ENCODE measurements at regions not wholly inside any gene's neighbourhood (a gene's known extent, or its start where the extent isn't known, plus 50 kb on each side); places are given as distances from the start of the nearest gene placed in this dataset.
"Not testable (repeated sequence)": the region's sequence is repeated elsewhere in the genome, so short reads cannot be mapped to it uniquely, and the experiment has no call there.

- peak; percentile 52 for DNase-seq
These were observed 812.1 kb upstream of the NOVA1 start for GRCh38 chr14:27409944-27410343.

- no peak for DNase-seq
These were observed 813.1 kb upstream of the NOVA1 start for GRCh38 chr14:27410981-27411380.

GRCh38 chr14:27427796-27428195 is 830.0 kb upstream of the NOVA1 start:
- DNase-seq = peak; percentile 79

GRCh38 chr14:27435923-27436670 is 838.3 kb upstream of the NOVA1 start:
- DNase-seq = no peak

- DNase-seq = no peak
These were observed 886.8 kb upstream of the NOVA1 start for GRCh38 chr14:27484633-27485032.

GRCh38 chr14:27485193-27485592 is 887.4 kb upstream of the NOVA1 start:
- DNase-seq = no peak

- DNase-seq = no peak
These were observed 908.4 kb upstream of the NOVA1 start for GRCh38 chr14:27506272-27506671.

- DNase-seq = peak; percentile 65
These were observed 930.5 kb upstream of the NOVA1 start for GRCh38 chr14:27528328-27528727.

DNA sequence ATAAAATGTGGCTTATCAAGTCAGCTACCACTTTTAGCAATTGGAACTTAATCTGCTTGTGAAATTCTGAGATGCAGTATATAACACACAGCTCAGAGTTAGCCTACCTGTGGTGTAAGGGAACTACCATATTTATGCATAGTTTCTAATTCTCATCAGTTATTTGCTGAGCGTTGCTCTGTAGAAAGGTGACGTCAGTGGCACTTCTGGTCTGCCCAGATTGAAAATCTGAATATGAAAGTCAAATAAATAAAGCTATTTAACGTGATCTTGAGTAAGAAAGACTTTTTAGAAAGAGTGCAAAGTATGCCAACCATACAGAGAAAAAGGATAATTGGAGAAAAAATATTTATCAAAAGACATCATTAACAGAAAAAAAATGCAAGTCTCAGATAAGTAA is 938.9 kb upstream of the NOVA1 start:
- DNase-seq = no peak

DNA sequence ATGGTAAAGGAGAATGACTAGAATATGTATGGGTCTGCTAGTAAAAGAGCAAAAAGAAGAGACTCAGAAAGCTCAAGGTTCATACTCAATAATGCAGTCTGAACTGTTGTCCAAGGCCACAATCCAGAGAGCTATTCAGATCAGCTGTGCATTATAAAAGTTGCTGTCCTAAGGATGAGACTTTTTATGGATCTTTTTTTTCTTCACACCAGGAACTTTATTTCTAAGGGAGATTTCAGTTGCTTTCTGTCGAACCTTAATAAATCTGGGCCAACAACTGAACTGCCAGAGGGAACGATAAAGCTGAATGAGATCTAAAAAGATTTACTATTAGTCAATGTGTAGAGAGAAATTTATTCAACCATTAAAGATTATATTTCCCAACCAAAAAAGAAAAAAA is 948.3 kb upstream of the NOVA1 start:
- no peak for DNase-seq

- DNase-seq = peak; percentile 16
These were observed 956.0 kb upstream of the NOVA1 start for GRCh38 chr14:27553790-27554189.

DNA sequence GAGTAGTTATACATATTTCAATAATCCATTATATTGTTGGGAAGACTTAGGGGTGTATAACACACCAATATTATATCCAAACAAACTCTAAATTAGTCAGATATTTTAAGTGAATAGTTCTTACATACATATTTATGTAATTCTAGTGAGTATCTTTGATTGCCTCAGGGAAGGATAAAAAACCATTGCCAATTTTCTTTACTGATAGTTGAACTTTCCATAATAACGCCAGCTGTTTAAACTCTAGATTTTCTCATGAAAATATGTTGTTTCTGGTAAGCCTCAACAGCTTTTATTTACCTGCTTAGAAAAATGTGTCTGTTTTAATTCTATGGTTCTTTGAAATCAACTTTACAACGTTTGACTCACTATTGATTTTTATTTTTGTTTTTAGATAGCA is 959.6 kb upstream of the NOVA1 start:
- no peak for DNase-seq

GRCh38 chr14:27559848-27560247 is 962.0 kb upstream of the NOVA1 start:
- DNase-seq = no peak

DNA sequence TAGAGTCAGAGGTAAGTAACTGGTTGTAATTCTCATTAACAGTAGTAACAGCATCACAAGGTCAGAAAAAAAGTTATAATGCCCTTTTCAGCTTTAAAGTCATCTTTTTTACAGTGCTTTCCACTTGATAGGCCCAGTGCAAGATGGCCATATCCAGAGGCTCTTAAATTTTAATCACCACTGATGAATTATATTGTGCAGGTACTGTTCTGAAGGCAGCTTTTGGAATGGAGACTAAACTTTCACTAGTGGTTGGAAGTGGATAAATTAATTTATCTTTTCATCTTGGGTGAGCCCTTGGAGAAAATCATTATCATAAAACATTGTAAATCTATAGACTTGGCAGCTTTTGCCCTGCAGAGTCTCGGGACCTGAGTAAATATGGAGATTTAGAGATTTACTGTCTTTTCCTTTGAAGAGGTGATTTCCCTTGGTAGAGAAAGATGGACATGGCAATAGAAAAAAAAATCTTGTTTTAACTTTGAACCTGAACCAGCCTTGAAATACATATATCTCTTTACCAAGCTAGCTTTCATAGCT is 969.1 kb upstream of the NOVA1 start:
- DNase-seq = no peak

DNA sequence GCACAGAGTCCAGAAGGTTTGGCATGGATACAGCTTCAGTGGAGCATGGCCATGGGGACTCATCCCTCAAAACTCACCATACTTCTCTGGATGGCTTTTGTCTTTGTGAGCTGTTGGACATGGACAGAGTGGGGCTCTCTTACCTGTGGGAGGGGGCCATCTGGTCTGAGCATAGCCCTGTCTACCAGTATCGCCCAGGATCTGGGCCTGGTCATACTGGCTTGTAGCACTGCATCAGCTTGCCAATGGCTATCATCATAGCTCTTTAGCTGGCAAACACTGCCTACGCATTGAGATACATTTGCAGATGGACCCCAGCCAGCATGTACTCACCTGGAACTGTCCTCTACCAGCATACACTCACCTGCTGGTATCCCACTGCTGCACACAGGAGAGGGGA is 975.2 kb upstream of the NOVA1 start:
- DNase-seq = no peak

DNA sequence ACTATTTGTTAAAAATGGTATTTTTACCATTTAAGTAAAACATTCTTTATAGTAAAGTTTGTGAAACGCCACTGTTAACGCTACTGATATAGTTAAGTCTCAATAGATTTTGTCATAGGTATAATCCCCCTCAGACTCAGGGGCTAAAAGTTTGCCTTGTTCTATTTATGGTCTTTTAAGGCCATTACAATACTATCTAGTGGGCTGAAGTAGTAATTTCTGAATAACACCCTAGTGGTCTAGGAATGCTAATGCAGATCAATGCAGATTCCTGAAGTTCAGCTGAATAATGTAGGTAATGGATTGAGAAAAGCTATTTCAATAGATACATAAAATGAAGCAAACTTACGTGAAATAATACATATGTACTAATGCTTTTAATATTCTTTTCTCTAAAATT is 989.3 kb upstream of the NOVA1 start:
- DNase-seq = no peak

DNA sequence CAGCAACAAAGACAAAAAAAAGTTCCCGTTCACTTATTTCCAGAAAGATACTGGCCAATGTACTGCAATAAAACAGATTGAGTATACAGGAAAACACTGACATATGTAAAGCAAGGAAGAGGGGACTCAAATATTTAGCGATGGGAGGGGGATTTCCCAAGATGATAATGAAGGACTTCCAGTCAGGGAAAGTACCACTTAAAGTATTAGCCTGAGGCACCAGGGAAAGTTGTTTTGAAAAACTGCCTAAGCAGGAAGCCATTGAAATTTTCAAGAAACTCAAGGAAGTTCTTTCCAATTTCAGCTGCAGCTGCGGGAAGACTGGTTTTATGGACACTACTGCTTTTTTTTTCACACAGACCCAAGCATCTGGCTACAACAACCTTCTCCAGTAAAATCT is 1007.4 kb upstream of the NOVA1 start:
- DNase-seq = no peak

DNA sequence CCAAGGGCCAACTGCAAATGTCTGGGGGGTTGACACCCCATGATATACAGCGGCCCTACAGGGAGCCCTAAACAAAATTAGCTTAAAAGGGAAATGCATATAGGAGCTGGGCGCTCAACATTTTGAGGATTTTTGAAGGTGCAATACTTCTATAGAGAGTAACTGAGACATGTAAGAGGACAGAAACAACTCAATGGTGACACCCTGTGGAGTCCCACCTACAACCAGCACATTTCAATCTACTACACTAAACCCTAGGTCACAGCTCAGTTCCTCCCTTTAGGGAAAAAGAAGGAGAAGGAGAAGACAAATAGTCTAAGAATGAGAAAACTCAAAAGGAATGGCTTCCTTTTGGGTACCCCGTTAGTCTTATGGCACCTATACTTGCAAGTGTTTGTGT is 1010.5 kb upstream of the NOVA1 start:
- peak; percentile 5 for DNase-seq

GRCh38 chr14:27612121-27612520 is 1014.3 kb upstream of the NOVA1 start:
- no peak for DNase-seq

DNA sequence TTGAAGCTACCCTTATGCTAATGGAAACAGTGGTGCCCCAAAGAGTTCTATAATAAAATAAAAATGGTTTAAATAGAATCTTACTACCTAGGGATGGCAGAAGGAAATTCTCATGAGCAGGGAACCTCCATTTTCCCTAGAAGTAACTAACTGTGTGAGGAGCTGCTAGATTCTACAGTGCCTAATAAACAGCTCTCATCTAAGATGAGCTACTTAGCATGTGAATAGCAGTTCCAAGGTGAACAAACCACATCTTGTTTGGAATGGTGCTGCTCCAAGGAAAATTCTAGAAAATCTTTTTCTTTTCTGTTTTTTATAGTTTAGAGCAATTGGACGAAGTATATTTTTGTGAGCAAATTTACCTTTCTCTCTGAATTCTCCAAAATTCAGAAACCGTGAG is 1015.3 kb upstream of the NOVA1 start:
- DNase-seq = no peak

- no peak for DNase-seq
These were observed 1025.9 kb upstream of the NOVA1 start for GRCh38 chr14:27623782-27624181.

DNA sequence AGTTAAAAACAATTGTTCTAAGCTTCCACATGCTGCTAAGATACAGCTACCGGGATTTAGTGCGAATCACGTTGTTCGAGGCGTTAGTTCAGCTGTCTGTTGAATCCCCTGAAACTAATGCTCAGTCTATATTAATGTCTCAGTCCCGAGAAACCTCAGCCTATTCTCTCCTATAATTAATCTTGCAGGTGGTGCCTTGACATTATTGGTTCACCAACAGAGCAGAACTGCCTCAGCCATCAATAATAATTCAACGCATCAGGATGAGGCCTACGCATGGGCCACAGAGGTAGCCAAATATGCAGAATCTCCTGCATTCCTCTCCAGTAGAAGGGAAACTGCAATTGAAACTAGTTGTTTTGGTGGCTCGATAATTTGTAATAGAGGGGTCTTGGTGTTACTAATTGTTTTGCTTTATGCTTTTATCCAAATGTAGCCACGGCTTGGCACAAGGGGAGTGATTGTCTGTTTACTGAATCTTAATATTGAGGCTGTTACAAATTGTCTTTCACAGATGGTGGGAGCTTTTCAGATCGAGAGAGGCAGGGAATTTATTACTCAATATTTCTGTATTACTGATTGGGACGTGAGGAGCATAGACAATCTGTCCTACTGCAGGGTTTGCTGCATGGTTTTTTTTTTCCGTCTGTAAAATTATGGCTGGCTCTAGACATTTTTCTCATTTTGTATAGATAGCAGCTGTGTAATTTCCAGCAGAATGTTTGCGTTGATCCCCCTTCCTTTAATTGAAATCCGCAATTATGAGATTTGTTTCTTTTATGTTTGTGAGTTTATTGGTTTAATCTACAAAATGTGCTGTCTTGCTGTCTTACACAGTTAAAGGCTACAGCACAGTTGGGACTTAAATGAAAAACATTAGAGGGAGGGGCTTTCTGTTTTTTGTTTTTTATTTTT is 1036.5 kb upstream of the NOVA1 start:
- DNase-seq = no peak

- DNase-seq = not testable (repeated sequence)
These were observed 1042.9 kb upstream of the NOVA1 start for GRCh38 chr14:27640688-27641087.
